ENCODE measurements at regions not wholly inside any gene's neighbourhood (a gene's known extent, or its start where the extent isn't known, plus 50 kb on each side); places are given as distances from the start of the nearest gene placed in this dataset.

DNA sequence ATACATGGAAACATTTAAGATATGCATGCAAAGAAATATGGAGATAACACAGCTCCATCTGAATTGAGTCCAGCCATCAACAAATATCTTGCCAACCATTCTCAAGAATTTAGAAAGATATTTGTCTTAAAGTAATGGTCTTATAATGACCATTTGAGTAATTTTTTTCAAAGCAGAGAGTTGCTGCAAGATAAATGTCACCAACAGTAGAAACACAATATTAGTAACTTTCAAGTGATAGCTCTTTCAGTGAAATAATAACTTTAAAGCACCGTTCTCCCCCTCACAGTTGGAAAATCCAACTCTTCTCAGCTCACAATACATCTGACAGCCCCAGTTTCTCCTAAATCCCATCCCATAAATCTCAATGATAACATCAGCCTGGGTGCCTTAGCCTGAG, 481.0 kb upstream of the ADAMTS5 start:
- no peak for DNase-seq

DNA sequence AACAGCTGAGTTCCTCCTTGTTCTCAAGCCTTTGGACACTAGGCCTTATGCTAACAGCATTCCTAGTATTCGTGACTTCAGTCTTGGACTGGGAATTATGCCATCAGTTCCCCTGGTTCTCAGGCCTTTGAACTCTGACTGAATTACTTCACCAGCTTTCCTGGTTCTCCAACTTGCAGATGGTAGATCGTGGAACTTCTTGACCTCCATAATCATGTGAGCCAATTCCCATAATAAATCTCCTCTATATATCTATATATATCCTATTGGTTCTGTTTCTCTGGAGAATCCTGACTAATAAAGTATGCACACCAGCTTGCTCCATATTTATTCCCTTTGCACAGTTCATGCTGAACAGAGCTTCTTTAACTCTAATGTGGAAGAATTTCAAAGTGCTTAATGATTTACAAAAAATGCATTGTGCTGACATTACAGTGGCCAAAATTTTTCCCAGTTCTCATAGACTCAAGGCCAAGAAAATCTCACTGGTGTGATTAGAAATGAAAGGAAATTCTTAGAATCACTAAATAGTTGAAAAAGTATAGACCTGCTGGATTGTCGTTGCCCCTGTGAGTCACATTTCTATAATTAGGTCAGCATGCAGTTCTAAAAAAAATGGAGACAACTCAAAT, 462.9 kb upstream of the ADAMTS5 start:
- DNase-seq: no peak

DNA sequence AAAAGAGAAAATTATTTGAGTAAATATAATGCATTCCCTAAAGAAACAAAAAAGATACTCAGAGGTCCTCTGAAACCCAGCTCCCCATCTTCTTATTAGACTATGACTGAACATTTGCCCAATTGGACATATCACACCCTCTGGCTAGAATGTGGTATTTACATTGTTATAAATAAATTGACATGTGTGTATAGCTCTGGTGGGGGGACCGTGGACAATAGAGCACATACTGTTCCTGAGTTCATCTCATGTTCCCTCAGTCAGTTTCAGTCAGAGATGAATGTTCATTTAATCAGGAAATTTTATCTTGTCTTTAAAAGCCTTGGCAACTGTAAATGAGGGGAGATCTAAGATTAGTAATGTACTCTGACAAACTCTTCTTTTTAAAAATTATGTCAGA, 459.3 kb upstream of the ADAMTS5 start:
- DNase-seq: no peak

DNA sequence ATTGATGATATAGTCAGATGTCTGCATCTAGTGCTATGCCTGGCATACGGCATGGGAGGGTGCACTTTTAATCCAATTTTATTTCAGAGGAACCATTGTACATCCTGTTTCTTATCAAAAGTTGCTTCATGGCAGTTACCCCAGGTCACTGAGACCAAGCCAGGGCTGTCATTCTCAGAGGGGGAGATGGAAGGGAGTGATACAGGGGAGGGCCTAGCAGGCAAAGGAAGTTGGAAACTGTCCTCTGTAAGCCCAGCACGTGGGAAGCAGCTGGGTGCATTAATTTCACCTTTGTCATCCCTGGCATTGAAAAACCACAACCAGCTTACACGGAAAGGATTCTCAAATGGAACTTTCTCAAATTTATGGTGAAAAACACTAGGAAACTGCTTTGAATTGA, 458.7 kb upstream of the ADAMTS5 start:
- no peak for DNase-seq

DNA sequence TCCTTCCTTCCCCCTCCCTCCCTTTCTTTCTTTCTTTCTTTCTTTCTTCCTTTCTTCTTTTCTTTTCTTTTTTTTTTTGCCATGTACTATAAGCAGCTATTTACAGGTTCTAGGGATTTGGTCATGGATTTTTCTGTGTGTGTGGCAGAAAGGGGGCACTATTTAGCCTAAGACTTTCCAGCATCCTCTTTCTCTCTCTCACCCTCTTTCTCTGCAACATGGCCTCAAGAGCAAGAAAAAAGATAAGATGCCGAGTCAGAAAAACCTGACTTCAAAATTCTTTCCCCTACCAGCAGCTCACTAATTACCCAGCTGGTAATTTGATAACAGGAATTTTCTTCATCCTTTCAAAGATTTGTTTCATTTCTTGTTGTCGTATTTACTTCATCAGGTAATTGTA, 458.3 kb upstream of the ADAMTS5 start:
- DNase-seq: no peak

DNA sequence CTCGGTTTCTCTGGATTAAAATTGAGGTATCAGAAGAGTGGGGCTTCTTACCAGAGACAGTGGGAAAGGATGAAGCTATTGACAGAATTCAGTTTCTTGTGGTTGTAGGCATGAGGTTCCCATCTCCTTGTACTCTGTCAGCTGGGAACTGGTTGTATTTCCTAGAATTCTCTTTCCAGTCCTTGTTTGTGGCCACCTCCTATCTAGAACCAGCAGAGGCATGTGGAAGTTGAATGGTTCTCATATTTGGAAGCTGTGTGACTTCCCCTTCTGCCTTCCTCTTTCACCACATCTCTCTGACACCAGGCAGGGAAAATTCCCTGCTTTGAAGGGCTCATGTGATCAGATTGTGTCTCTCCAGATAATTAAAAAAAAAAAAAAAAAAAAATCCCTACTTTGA, 457.7 kb upstream of the ADAMTS5 start:
- no peak for DNase-seq

DNA sequence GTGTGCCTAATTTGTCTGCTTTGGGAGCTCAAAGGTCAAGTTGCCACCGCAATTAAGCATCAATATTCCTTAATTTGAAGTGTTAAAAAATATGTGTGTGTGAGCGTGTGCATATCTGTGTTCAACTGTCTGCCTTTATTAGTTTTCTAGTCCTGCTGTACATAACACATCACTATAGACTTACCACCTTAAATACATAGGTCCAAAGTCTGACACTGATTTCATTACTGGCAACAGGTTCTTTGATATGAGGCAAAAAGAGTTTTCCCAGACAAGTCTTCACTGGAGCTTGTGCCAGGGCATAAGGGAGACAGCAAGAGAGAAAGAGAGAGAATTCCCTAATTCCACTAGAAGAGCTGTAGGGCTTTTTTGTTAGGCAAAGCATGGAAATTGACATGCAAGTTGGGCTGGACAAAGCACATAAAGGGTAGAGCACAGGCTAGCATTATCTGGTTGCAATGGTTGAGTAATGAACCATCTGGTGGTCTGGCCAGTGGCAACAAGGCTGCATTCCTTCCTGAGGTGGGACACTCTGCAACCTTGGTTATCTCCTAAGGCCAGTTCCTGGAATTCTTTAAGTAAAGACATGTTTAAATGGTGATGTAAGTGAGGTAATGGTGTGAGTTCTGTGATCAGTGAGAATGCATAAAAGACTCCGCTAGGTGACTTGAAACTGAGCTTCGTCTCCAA, 457.2 kb upstream of the ADAMTS5 start:
- DNase-seq: no peak

DNA sequence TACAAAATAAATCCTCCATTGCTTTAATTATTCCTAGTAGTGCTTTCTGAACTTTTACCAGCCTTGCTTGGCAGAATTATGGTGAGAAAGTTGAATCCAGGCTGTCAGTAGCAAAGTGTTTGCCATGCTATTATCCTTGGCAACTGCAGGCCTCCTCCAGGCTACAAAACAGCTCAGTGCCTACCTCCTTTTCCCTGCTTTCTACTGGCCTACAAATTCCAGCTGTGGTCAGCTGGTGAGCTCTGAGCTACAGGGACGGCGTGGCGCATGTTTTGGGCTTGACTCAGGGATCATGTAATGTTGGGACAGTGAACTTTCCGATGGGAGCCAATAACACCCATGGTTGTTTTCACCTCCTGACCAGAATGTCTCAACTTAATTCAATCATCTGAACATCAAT, 456.1 kb upstream of the ADAMTS5 start:
- DNase-seq: no peak

DNA sequence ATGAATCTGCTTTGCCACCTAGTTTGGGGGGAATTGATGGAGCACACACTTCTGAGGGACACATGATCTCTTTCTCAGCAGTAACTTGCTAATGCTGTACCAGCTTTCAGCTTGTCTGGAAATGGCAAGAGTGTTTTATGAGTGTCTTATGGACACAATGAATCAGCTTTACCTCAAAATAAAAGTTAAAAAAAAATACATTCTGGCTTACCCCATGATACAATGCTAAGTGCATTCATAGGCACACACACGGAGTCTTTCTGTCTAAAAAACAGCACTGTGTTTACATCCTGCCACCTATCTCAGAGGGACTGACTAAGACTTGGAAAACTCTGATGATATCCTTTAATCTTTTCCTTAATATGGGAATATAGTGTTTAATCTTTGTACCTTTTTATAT, 455.5 kb upstream of the ADAMTS5 start:
- DNase-seq: no peak

DNA sequence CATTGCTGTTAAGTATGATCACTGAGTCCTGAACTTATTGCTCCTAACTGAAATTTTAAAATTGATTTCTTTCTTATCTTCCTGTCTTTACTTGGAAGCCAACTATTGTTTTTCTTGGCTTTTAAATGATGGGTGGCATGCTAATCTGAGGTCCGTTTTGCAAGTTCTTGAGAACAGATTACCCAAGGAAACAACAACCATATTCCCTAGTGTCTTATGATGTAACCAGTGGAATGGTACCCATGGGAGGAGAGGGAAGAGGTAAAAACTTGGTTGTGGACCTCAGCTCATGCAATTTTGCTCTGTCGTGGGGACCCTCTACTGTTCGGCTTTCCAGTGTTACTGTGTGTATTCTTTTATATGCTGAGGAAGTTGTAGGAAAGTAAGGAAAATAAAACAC, 454.8 kb upstream of the ADAMTS5 start:
- no peak for DNase-seq

DNA sequence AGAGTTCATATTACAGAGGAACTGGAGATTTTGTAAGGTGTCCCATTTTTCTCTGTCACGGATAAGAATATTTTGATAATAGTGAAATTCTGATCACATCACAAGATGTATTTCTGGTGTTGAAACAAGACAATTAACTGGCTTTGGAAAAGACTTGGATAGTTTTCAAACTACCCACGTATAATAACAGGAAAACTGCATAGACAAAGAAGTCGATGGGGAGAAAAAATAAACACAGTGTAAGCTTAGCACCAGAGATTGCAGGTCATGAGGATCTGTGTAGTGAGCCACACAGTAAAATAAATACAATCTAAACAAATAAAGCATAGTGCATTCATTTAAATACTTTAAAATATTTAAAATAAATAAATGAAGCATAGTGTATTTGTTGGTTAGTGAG, 452.3 kb upstream of the ADAMTS5 start:
- no peak for DNase-seq

DNA sequence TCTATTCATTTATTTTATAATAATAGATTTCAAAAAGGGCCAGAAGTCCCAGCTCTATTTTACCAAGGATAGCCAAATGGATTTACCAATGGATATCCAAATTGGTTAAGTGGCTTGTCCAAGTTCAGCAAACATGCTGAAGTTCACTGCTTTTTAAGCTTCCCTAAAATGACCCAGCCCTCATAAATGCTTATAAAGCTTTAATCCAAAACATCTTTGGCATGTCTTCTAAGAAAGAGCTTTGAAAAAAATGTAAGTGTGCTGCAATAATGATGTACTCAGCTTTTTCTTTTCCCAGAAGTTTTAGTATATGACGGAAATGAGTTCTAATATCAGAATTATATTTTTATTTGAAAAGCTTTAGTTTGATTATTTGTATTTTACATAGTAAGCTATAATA, 451.5 kb upstream of the ADAMTS5 start:
- DNase-seq: no peak

DNA sequence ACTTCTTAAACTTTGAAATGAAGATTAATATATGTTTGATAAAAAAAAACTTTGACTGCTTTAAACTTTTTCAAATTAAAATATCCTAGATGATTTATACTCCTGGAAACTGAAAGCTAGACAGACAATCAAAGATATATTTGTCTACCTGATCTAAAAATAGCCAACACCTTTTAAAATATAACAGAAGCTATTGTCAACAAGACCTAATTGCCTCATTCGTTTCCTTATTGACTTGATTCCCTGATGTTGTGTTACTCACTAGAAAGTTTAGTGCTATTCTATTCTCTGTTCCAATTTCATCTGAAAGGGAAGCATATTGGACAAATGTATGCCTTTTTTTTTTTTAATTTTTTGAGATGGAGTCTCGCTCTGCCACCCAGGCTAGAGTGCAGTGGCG, 445.6 kb upstream of the ADAMTS5 start:
- DNase-seq: no peak

DNA sequence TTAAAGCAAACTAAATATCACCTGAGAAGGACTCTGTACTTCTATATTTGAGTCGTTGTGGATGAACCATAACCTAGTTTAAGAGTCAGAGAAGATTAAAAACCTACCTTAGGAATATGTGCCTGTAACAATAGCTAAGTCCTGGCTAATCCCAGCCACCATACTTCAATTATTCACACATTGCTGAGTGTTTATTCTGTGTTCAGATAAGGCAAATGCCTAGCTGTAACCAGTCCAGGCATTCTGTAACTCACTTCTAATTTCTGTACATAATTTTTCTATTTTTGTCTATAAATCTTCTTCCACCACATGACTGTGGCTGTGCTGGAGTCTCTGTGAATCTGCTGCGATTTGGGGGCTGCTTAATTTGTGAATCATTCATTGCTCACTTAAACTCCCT, 441.9 kb upstream of the ADAMTS5 start:
- DNase-seq: no peak

DNA sequence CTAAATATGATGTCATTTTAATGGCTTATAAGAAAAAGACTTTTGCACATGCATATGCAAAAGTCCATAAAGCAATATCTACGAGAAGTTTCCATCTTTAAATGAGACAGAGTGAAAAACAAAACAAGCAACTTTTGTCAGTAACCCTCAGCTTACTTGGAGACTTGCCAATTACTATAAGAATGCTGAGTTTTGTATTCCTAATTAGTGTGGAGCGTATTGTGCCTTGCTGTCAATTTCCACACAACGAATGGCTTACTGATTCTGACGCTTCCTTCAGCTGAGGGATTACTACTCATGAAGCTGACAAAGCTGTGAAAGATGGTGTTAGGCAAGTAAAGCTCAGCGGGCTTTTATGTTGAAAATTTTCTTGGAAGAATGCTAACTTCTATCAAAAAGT, 440.4 kb upstream of the ADAMTS5 start:
- DNase-seq: no peak

DNA sequence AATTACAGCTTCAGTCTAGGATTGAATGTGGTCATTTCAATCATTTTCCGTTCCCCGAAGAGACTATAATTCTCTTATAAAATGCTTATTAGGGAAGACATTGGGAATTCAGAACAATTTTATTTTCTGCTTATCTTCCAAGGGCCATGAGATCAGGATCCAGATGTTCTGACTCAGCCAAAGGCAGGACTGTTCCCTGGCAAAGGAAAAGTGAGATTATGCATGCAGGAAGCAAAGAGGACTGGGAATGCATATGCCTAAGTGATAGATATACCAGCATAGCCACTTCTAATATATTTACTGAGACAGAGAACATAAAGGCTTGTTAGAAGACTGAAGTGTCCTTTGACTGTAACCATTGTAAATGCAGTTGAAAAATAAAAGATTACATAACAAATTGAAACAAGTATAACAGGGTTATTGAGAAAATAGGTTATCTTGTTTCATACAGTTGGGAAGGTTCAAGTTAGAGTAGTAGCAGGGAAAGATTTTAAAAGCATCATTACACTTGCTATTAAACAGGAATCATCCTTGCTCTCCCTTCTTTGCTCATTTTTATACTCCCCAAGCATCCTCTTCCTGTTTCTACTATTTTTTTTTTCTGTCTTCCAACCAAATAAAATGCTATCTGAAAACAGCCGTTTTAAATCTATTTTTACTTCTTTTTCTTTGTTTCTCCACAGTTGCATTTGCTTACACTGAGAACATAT, 439.6 kb upstream of the ADAMTS5 start:
- DNase-seq: no peak

DNA sequence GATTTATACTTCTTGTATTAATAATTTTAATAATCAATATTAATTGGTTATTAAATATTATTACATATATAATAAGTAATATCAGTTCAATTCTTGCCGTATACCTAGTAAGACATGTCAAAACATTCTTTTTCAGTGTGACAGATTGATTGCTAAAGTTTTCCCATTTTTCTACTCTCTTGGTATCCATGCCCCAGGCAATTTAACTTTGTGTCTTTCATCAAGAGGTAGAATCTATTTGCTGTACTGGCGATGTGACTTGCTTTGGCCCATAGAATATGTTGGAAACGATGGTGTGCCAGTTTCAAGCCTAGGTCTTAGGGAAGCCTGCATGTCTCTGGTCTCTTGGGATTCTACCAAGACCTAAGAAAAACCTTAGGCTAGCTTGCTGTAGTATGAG, 436.1 kb upstream of the ADAMTS5 start:
- no peak for DNase-seq

DNA sequence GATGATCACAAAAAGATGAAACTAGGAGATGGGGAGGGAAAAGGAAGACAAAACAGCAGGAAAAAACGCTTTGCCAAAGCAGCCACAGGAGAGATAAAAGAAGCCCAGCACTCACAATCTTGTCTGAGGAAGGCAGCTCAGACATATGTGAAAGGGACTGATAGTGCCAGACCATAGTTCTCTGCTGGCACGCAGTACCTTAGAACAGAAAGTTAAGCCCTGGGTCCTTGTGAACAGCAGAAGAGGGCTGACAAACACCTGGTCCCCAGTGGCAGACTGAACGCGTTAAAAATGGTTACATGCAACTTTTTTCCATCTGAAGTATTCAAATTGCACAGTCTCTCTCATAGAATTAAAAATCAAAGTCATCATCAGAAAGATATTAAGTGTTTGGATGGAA, 433.2 kb upstream of the ADAMTS5 start:
- no peak for DNase-seq

DNA sequence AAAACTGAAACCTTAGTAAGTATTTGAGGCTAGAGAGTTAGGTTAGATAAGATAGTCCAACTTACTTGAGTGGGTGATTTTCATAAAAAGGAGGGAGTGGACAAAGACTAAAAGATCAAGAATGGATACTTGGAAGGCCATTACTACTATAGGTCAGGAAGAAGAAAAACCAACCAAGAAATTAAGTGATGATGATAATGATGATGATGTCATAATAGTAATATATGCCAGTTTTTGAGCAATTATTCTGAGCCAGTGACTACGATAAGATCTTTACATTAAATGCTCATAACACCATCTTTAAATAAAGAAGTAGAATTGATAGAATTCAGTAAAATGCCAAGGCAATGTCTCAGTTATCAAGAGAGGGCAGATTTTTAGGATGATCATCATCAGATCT, 430.7 kb upstream of the ADAMTS5 start:
- DNase-seq: no peak

DNA sequence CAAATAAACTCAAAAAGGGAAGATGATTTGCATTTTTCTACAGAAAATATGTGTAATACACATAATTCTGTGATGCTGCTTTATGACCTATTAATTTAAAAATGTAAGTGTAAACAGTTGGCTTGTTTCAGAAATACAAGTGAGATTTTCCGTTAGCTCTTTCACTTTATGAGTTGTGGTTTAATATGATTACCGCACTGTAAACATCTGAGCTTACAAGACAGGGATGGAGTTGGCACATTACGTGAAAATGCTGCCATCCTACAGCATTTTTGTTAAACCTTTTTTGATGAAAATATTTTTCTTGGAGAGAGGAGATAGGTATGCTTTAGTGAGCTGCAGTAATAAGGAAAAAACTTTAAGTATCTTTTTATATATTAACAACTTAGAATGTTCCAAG, 426.8 kb upstream of the ADAMTS5 start:
- DNase-seq: no peak

DNA sequence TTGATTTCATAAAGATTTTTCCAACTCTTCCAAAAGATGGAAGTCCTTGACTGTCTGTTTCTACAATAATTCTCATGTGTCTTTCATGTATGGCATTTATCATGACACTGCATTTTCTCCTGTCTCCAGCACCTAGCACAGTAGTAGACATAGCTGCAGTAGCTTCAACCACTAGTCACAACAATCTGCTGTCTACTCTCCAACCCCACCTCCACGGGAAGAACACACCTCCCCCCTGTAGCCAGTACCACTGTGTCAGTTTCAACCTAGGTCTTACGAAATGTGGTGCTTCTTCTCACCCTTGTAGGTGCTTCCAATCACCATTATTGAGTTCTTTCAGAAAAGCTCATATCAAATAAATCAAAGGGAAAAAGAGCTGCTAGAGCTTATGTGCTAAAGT, 425.1 kb upstream of the ADAMTS5 start:
- no peak for DNase-seq

DNA sequence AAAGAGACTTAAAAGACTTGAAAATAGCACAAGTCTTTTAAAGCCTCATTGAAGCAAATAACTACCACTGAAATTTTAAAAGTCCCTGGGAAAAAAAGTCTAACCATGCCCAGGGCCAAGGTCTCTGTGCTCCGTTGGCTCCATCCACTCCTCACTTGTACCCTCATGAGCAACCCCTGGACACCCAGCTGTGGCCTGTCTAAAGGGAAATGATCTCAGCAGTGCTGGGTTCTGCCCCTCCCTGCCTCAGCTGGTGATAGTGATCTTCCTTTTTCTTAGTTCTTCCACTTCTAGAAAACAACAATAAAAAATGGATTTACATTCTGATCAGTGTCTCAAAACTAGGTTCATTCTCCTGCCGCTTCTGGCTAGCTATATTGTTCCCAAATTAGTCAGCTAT, 423.5 kb upstream of the ADAMTS5 start:
- no peak for DNase-seq

DNA sequence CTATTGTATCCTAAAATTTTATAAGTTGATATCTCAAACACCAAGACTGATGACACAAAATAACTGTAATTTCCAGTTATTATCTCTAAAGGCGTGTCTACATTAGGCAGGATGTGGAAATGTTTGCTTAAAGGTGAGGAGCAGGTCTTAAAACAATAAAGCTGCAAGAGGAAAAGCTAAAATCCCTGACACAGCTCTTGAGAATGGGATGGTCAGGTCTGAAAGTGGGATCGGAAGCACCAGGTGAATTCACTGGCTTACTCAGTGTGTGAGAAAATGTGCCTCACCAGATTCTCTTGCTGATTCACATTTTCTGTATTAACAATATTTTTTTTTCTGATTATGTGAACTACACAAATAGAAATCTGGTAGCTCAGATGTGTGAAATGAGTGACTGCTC, 421.9 kb upstream of the ADAMTS5 start:
- DNase-seq: no peak

DNA sequence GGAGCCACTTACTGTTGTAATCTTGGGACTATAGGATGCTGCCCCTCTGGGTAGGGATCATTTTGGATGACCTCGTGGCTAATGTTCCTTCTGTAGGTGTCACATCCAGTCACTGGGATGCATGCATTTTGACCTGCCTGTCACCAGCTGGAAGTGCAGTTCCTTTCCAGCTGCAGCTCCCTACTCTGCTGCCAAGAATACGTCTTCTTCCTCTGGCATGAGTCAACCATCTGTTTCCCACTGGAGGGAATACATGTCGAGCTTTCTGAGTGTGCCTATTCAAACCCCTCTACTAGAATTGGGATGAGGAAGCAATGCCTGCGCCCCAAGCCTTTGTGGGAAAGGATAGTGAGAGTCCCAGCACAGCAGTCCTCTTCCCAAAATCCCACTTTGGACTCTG, 415.5 kb upstream of the ADAMTS5 start:
- no peak for DNase-seq

DNA sequence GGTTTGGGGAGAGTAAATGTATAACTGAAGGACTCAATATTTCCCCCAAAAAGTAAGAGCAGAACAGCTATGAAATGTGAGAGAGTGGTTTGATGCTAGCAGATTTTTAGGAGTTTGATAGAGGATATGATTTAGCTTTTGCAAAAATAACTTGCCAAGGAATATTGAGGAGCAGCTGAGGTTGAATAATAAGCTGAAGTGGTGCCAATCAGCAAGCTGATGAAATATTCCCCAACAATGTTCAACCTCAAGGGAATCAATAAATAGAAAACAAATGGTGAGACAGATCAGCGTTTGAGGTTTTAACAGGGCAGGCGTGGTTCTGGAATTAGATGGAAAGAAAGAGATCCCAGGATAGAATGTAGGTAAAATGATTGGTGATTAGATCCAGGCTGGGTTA, 413.4 kb upstream of the ADAMTS5 start:
- no peak for DNase-seq
